ENCODE measurements at regions not wholly inside any gene's neighbourhood (a gene's known extent, or its start where the extent isn't known, plus 50 kb on each side); places are given as distances from the start of the nearest gene placed in this dataset.

DNA sequence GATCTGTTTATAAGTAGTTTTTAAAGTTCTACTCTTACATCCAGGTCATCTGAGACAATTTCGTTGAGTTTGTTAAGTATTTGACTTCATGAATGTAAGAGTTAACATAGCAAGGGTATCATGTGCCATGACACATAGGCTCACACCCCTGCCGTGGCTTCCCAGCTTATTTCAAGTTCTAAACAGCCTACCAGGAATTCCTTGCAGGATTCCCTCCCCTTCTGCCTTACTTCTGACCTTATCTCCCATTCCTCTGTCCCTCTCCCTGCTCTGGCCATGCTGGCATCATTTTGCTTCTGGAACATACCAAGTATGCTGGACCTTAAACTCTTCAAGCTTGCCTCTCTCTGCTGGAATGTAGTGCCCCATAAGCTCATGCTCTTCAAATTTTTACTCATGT is 369.9 kb upstream of the PCDH7 start:
- H3K4me1 ChIP-seq = no peaks in the 10 kb centered on the region
- 38 to 55% (median 52%) methylated on average over 2 of the region's 2 CpGs for WGBS, 5 donors
- intact Hi-C loops (cut with DNase I; ENCODE audit: low total_unique reads) = no loop called here

DNA sequence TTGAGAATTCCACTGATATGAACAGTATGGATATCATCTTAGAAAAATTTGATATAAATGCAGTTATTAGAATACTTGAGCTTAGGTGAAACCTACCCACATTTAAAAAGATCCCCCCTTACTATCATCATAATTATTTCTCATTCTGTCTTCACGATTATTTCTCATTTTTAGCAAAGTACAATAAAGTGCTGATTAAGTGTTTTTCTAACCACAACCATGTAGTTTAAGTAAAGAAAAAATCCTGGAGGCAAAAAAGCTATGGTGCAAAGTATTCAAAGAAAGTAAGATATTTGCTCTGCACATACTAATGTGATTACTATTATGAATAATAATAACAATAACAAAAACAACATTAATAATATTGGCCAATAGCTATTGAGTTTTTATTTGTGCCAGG is 365.6 kb upstream of the PCDH7 start:
- 81 to 91% (median 86%) methylated on average over 1 of the region's 1 CpG for WGBS, 5 donors
- intact Hi-C loops (cut with DNase I; ENCODE audit: low total_unique reads) = no loop called here
- no peak for DNase-seq

More for the DNA sequence above, 369.9 kb upstream of the PCDH7 start:
- DNase-seq = no peak
- Histone ChIP-seq H3K4me3 (no peak overlapping the region), H3K9me3 (no peaks in the 10 kb centered on the region), H3K27me3 (no peaks in the 10 kb centered on the region), H3K27ac (no peak overlapping the region), H3K36me3 (no peaks in the 10 kb centered on the region)
- TF ChIP-seq EP300 (IDR thresholded peaks at IDR 0.05) (no peak), POLR2A (IDR thresholded peaks at IDR 0.05) (no peak), POLR2AphosphoS5 (IDR thresholded peaks at IDR 0.05) (no peak)
- TF ChIP-seq, protein P1, sequence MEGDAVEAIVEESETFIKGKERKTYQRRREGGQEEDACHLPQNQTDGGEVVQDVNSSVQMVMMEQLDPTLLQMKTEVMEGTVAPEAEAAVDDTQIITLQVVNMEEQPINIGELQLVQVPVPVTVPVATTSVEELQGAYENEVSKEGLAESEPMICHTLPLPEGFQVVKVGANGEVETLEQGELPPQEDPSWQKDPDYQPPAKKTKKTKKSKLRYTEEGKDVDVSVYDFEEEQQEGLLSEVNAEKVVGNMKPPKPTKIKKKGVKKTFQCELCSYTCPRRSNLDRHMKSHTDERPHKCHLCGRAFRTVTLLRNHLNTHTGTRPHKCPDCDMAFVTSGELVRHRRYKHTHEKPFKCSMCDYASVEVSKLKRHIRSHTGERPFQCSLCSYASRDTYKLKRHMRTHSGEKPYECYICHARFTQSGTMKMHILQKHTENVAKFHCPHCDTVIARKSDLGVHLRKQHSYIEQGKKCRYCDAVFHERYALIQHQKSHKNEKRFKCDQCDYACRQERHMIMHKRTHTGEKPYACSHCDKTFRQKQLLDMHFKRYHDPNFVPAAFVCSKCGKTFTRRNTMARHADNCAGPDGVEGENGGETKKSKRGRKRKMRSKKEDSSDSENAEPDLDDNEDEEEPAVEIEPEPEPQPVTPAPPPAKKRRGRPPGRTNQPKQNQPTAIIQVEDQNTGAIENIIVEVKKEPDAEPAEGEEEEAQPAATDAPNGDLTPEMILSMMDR (IDR thresholded peaks at IDR 0.05) = no peak

DNA sequence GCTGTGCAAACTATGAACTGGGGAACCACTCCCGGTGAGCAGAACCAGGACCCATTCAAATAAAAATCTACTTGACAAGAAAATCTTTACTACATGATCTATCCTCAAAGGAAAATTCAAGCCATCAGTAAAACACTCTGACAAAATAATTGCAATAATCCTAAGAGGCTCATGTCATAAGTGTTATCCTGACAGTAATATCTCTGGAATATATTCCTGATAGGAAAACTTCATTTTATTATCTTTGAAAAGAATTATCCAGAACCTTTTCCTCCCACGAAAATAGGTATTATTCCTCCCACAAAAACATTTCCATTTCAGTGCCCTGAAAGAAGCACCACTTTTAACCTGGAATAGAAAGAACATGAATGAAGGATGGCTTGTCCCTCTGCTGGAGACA is 357.7 kb upstream of the PCDH7 start:
- no peak for TF ChIP-seq EP300 (IDR thresholded peaks at IDR 0.05)
- no peak for TF ChIP-seq POLR2AphosphoS5 (IDR thresholded peaks at IDR 0.05)
- no peak for TF ChIP-seq POLR2A (IDR thresholded peaks at IDR 0.05)
- TF ChIP-seq, protein P1 (IDR thresholded peaks at IDR 0.05) = no peak
- intact Hi-C loops (cut with DNase I; ENCODE audit: low total_unique reads) = no loop called here
- H3K27ac ChIP-seq = no peak overlapping the region
- DNase-seq = no peak
- H3K36me3 ChIP-seq = no peaks in the 10 kb centered on the region
- no peak overlapping the region for H3K4me3 ChIP-seq
- peaks cover 0 to 8% (median 0%) of the 10 kb centered on the region in 4 donors for H3K9me3 ChIP-seq
- 58 to 73% (median 64%) methylated on average over 2 of the region's 2 CpGs for WGBS, 5 donors
- H3K27me3 ChIP-seq = no peaks in the 10 kb centered on the region
- no peaks in the 10 kb centered on the region for H3K4me1 ChIP-seq

More for the DNA sequence above, 365.6 kb upstream of the PCDH7 start:
- TF ChIP-seq POLR2A (IDR thresholded peaks at IDR 0.05) (no peak), EP300 (IDR thresholded peaks at IDR 0.05) (no peak), POLR2AphosphoS5 (IDR thresholded peaks at IDR 0.05) (no peak)
- TF ChIP-seq, protein P1 (IDR thresholded peaks at IDR 0.05) = no peak
- no peaks in the 10 kb centered on the region for H3K4me1 ChIP-seq
- H3K27me3 ChIP-seq = no peaks in the 10 kb centered on the region
- H3K27ac ChIP-seq = no peak overlapping the region
- no peak overlapping the region for H3K4me3 ChIP-seq
- H3K9me3 ChIP-seq = peaks cover 0 to 5% (median 0%) of the 10 kb centered on the region in 4 donors
- H3K36me3 ChIP-seq = no peaks in the 10 kb centered on the region

DNA sequence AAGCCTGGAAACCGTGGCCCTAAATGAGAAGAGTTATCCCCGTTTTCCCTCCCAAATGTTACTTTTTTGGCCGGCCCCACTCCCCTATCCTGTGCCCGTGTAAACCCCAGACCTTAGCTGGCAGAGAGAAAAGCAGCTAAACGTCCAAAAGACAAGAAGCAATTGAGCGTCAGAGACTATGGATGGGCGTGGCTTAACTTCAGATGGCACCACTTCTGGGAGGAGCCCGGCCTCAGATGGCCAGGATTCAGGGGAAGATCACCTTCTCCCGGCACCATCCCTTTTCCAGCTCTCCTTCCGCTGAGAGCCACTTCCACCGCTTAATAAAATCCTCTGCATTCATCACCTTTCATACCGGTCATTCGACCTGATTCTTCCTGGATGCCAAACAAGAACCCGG is 350.1 kb upstream of the PCDH7 start:
- no peaks in the 10 kb centered on the region for H3K4me1 ChIP-seq
- TF ChIP-seq, protein P1 (IDR thresholded peaks at IDR 0.05) = no peak
- no peak for TF ChIP-seq EP300 (IDR thresholded peaks at IDR 0.05)
- TF ChIP-seq POLR2AphosphoS5 (IDR thresholded peaks at IDR 0.05) = no peak
- no peak for TF ChIP-seq POLR2A (IDR thresholded peaks at IDR 0.05)

More for the DNA sequence above, 350.1 kb upstream of the PCDH7 start:
- Histone ChIP-seq H3K27me3 (no peaks in the 10 kb centered on the region), H3K27ac (no peak overlapping the region), H3K4me3 (no peak overlapping the region), H3K36me3 (no peaks in the 10 kb centered on the region), H3K9me3 (no peaks in the 10 kb centered on the region)
- WGBS, 5 donors = 82 to 87% (median 85%) methylated on average over 14 of the region's 14 CpGs
- intact Hi-C loops (cut with DNase I; ENCODE audit: low total_unique reads) = no loop called here
- no peak for DNase-seq
